ENCODE measurements at regions not wholly inside any gene's neighbourhood (a gene's known extent, or its start where the extent isn't known, plus 50 kb on each side); places are given as distances from the start of the nearest gene placed in this dataset.
"Not testable (repeated sequence)": the region's sequence is repeated elsewhere in the genome, so short reads cannot be mapped to it uniquely, and the experiment has no call there.

GRCh38 chr1:232123775-232124659, 497.4 kb downstream of the DISC1 start:
- no peaks in the 10 kb centered on the region for H3K4me1 ChIP-seq
- WGBS = 79% methylated on average over 9 of the region's 9 CpGs
- DNase-seq (ENCODE audit: low spot score in 2 of 2) = no peak
- no peak for TF ChIP-seq POLR2A (IDR thresholded peaks at IDR 0.05)
- TF ChIP-seq CTCF (IDR thresholded peaks at IDR 0.05) = no peak
- TF ChIP-seq POLR2AphosphoS5 (IDR thresholded peaks at IDR 0.05) = no peak
- TF ChIP-seq EP300 (IDR thresholded peaks at IDR 0.05) = no peak
- no peaks in the 10 kb centered on the region for H3K36me3 ChIP-seq
- H3K27ac ChIP-seq = no peak overlapping the region
- H3K9me3 ChIP-seq = no peaks in the 10 kb centered on the region
- H3K27me3 ChIP-seq = no peaks in the 10 kb centered on the region
- no peak overlapping the region for H3K4me3 ChIP-seq

- DNase-seq (ENCODE audit: low spot score in 2 of 2) = not testable (repeated sequence)
These were observed 491.3 kb downstream of the DISC1 start for GRCh38 chr1:232117903-232118302.

DNA sequence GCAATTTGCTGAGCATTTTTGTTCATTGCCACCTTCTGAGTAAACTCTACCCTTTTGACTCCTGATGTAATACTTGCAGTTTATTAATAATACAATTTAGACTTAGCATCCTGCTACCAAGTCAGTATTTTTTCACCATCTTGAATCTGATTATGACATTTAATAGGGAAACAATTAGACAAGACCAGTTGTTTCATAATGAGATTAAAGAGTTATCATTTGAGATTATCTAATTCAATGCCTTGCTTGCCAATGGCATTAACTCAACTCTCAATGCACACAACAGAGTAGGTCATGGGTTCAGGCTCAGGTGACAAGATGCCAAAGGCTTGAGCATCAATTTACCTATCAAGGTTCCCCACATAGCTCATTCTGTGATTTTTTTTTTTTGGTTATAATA, 488.4 kb downstream of the DISC1 start:
- H3K4me3 ChIP-seq = no peak overlapping the region

More at GRCh38 chr1:232117903-232118302, 491.3 kb downstream of the DISC1 start:
- not testable (repeated sequence) for H3K4me3 ChIP-seq, H3K27ac ChIP-seq, H3K36me3 ChIP-seq, H3K4me1 ChIP-seq, H3K9me3 ChIP-seq, H3K27me3 ChIP-seq
- 89% methylated on average over 4 of the region's 4 CpGs for WGBS

GRCh38 chr1:232112076-232112475, 485.5 kb downstream of the DISC1 start:
- Histone ChIP-seq H3K4me1 (peaks cover 4% of the 10 kb centered on the region), H3K27ac (no peak overlapping the region), H3K27me3 (no peaks in the 10 kb centered on the region), H3K4me3 (no peak overlapping the region), H3K36me3 (no peaks in the 10 kb centered on the region), H3K9me3 (no peaks in the 10 kb centered on the region)
- no peak for DNase-seq (ENCODE audit: low spot score in 2 of 2)
- TF ChIP-seq POLR2AphosphoS5 (IDR thresholded peaks at IDR 0.05) (no peak), CTCF (IDR thresholded peaks at IDR 0.05) (no peak), POLR2A (IDR thresholded peaks at IDR 0.05) (no peak), EP300 (IDR thresholded peaks at IDR 0.05) (no peak)

More for the DNA sequence above, 488.4 kb downstream of the DISC1 start:
- Histone ChIP-seq H3K4me1 (peaks cover 4% of the 10 kb centered on the region), H3K27ac (no peak overlapping the region), H3K36me3 (no peaks in the 10 kb centered on the region), H3K9me3 (no peaks in the 10 kb centered on the region), H3K27me3 (no peaks in the 10 kb centered on the region)
- no peak for DNase-seq (ENCODE audit: low spot score in 2 of 2)
- TF ChIP-seq EP300 (IDR thresholded peaks at IDR 0.05) (no peak), POLR2A (IDR thresholded peaks at IDR 0.05) (no peak)

GRCh38 chr1:232111611-232112010, 485.0 kb downstream of the DISC1 start:
- DNase-seq (ENCODE audit: low spot score in 2 of 2) = no peak
- TF ChIP-seq CTCF (IDR thresholded peaks at IDR 0.05) = no peak

DNA sequence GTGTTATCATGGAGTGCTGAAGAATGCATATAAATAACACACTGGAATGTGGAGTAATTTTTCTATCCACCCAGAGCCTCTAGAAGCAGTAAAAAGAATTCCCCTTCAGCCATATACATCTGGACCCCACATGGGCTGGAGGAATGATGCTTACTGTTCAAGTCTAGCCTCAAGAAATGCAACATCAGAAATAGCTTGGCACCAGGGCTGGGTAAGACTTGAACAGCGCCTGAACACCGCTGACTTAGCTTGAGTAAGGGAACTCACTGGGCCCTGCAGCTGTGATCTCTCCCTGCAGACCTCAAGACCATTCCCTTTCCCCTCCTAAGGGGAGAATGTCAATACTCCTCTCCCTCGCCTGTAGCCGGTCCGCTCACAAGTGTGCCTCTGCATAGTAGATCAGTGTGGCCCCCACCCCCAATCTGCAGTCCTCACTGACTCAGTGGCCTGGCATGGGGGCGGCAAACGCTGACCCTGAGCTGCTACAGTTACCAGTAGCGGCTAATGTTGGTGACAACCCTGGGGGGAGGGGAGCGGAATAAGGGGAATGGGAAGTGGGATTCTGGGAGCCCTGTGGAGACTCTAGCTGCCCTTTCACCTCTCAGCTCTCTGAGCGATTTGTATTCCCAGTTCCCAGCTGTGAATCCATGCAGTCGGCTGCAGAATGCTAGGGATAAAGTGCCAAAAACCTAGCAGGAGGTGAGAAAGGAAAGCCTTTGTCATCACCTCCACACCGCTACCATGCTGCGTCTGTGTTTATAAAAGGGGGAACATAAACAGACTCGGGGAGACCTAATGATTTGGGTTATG, 483.9 kb downstream of the DISC1 start:
- no peak for TF ChIP-seq EP300 (IDR thresholded peaks at IDR 0.05)
- no peak for TF ChIP-seq POLR2A (IDR thresholded peaks at IDR 0.05)
- TF ChIP-seq POLR2AphosphoS5 (IDR thresholded peaks at IDR 0.05) = no peak

More at GRCh38 chr1:232111611-232112010, 485.0 kb downstream of the DISC1 start:
- Histone ChIP-seq H3K27me3 (no peaks in the 10 kb centered on the region), H3K36me3 (no peaks in the 10 kb centered on the region), H3K4me1 (peaks cover 4% of the 10 kb centered on the region), H3K4me3 (no peak overlapping the region), H3K9me3 (no peaks in the 10 kb centered on the region), H3K27ac (no peak overlapping the region)
- WGBS = 36% methylated on average over 3 of the region's 3 CpGs

More for the DNA sequence above, 483.9 kb downstream of the DISC1 start:
- DNase-seq (ENCODE audit: low spot score in 2 of 2) = no peak
- WGBS = 69% methylated on average over 14 of the region's 14 CpGs
- Histone ChIP-seq H3K27ac (no peak overlapping the region), H3K9me3 (no peaks in the 10 kb centered on the region), H3K4me3 (no peak overlapping the region), H3K36me3 (no peaks in the 10 kb centered on the region), H3K4me1 (peaks cover 4% of the 10 kb centered on the region), H3K27me3 (no peaks in the 10 kb centered on the region)
